H1 (cell line): ENCODE measurements at regions not wholly inside any gene's neighbourhood (a gene's known extent, or its start where the extent isn't known, plus 50 kb on each side); places are given as distances from the start of the nearest gene placed in this dataset.

Experiments
- CHD2 ChIP-seq: IDR thresholded peaks from 2 replicates; pipeline ENCODE4 v1.6.1; 2012; ENCODE audit warnings: low read length, improper control_type of control experiment
- CTCF ChIP-seq, 3 experiments: IDR thresholded peaks; 1 replicate in 2 of 3; 2 replicates in 1 of 3; pipeline versions ENCODE4 v1.5.1 to v1.6.1; 2011; ENCODE audit warnings: low read length in 3 of 3, mild to moderate bottlenecking in 3 of 3, inconsistent platforms in 2 of 3, low read depth in 1 of 3, moderate library complexity in 1 of 3; ENCODE audit not compliant: insufficient read depth in 1 of 3; ENCODE audit errors: control extremely low read depth in 1 of 3
- EZH2 ChIP-seq: fragments of 200-600 bp; sonication (generic); IDR thresholded peaks from 2 replicates; pipeline ENCODE4 v1.7.1; 2012; ENCODE audit warnings: low read depth, mild to moderate bottlenecking, moderate library complexity, low read length, inconsistent platforms; ENCODE audit not compliant: severe bottlenecking
- POLR2A ChIP-seq, 2 experiments: IDR thresholded peaks; 1 replicate in 1 of 2; 2 replicates in 1 of 2; pipeline ENCODE4 v1.6.1; 2011; ENCODE audit warnings: low read depth in 2 of 2, low read length in 2 of 2, mild to moderate bottlenecking in 2 of 2; ENCODE audit errors: control extremely low read depth in 1 of 2
- POLR2AphosphoS5 ChIP-seq: IDR thresholded peaks from 2 replicates; pipeline ENCODE4 v1.6.1; 2011; ENCODE audit warnings: low read depth, low read length
- RFX5 ChIP-seq: IDR thresholded peaks from 2 replicates; pipeline ENCODE4 v1.6.1; 2011; ENCODE audit warnings: low read depth, low read length, improper control_type of control experiment, borderline replicate concordance
- SIN3A ChIP-seq, 2 experiments: IDR thresholded peaks in 1 of 2; conservative IDR thresholded peaks in 1 of 2; 2 replicates each; pipeline ENCODE4 v1.6.1; 2011 to 2012; ENCODE audit warnings: low read length in 2 of 2, improper control_type of control experiment in 1 of 2, low read depth in 1 of 2, mild to moderate bottlenecking in 1 of 2

GRCh38 chr7:155992538-155992937 lies 180.3 kb upstream of the SHH start:
- TF ChIP-seq SIN3A (conservative IDR thresholded peaks at IDR 0.05 in 1 of 2, IDR thresholded peaks at IDR 0.05 in 1 of 2; ENCODE audit: low read depth in 1 of 2, low read length in 2 of 2) (no peak), POLR2AphosphoS5 (no peak), CTCF (IDR thresholded peaks at IDR 0.05; ENCODE audit: control extremely low read depth in 1 of 3, insufficient read depth in 1 of 3, low read depth in 1 of 3, low read length in 3 of 3) (no peak), RFX5 (no peak), EZH2 (no peak), CHD2 (no peak), POLR2A (IDR thresholded peaks at IDR 0.05; ENCODE audit: control extremely low read depth in 1 of 2, low read depth in 2 of 2, low read length in 2 of 2) (no peak)
